BJ (cell line): ENCODE measurements at regions not wholly inside any gene's neighbourhood (a gene's known extent, or its start where the extent isn't known, plus 50 kb on each side); places are given as distances from the start of the nearest gene placed in this dataset.

Source experiments
- CTCF ChIA-PET: fragments of 350-600 bp; formaldehyde crosslinking; extraction: SDS; loops from one replicate; lab custom pipeline; 2021; ENCODE audit warnings: antibody characterized with exemption, inconsistent platforms; lab: Yijun Ruan, JAX
- POLR2A ChIA-PET: fragments of 300-600 bp; sonication (Branson Sonifier 250); formaldehyde crosslinking; extraction: SDS; loops from one replicate; lab custom pipeline; 2021; ENCODE audit warnings: antibody characterized with exemption; lab: Charles Lee
- DNase-seq: peaks from one replicate; pipeline ENCODE4 v3.0.0-alpha.2; 2011; ENCODE audit warnings: low read depth
- H3K27me3 ChIP-seq: 2 replicates; pipeline ENCODE4 v1.6.0; 2011; ENCODE audit warnings: low read length; ENCODE audit not compliant: control insufficient read depth, insufficient read depth
- H3K36me3 ChIP-seq: 2 replicates; pipeline ENCODE4 v1.5.1; 2011; ENCODE audit warnings: low read length; ENCODE audit not compliant: control insufficient read depth, insufficient read depth
- H3K4me3 ChIP-seq: 2 replicates; pipeline ENCODE4 v1.5.1; 2011; ENCODE audit warnings: low read depth, mild to moderate bottlenecking, control low read depth, low read length
- CTCF ChIP-seq: IDR thresholded peaks from 2 replicates; pipeline ENCODE4 v1.5.1; 2011; ENCODE audit warnings: low read depth, mild to moderate bottlenecking, control low read depth, inconsistent platforms, low read length, moderate library complexity; ENCODE audit not compliant: insufficient read depth

- POLR2A ChIA-PET, result no interaction called here
- no peak overlapping the region for H3K4me3 ChIP-seq
These were observed 141.2 kb upstream of the SHH start for GRCh38 chr7:155953501-155953778.

GRCh38 chr7:155951554-155952158 lies 139.4 kb upstream of the SHH start:
- no peak for DNase-seq
- ChIA-PET POLR2A (no interaction called here), CTCF (no interaction called here)
- no peak for TF ChIP-seq CTCF
- H3K4me3 ChIP-seq, result no peak overlapping the region
- no peaks in the 10 kb centered on the region for H3K27me3 ChIP-seq
- no peaks in the 10 kb centered on the region for H3K36me3 ChIP-seq

More at GRCh38 chr7:155953501-155953778, 141.2 kb upstream of the SHH start:
- Histone ChIP-seq H3K27me3 (no peaks in the 10 kb centered on the region), H3K36me3 (no peaks in the 10 kb centered on the region)
- CTCF ChIA-PET, result interaction anchor here (0.9 kb wide), 1 partner anchor 17 kb away, joined by 3 read pairs; no protein-coding TSS in a partner anchor
- no peak for DNase-seq
- TF ChIP-seq CTCF, result no peak

- TF ChIP-seq CTCF, result no peak
- no peak for DNase-seq
- H3K27me3 ChIP-seq, result no peaks in the 10 kb centered on the region
- no peaks in the 10 kb centered on the region for H3K36me3 ChIP-seq
- ChIA-PET POLR2A (no interaction called here), CTCF (no interaction called here)
- H3K4me3 ChIP-seq, result no peak overlapping the region
These were observed 138.8 kb upstream of the SHH start for GRCh38 chr7:155950898-155951553.

- H3K36me3 ChIP-seq, result no peaks in the 10 kb centered on the region
- no peak for TF ChIP-seq CTCF
- H3K4me3 ChIP-seq, result no peak overlapping the region
- CTCF ChIA-PET, result no interaction called here
- POLR2A ChIA-PET, result no interaction called here
- H3K27me3 ChIP-seq, result no peaks in the 10 kb centered on the region
- no peak for DNase-seq
These were observed 136.6 kb upstream of the SHH start for GRCh38 chr7:155948845-155949244.

GRCh38 chr7:155948423-155948822 lies 136.2 kb upstream of the SHH start:
- POLR2A ChIA-PET, result no interaction called here
- CTCF ChIA-PET, result no interaction called here
- no peak for TF ChIP-seq CTCF
- H3K4me3 ChIP-seq, result no peak overlapping the region
- no peaks in the 10 kb centered on the region for H3K36me3 ChIP-seq
- no peaks in the 10 kb centered on the region for H3K27me3 ChIP-seq
- no peak for DNase-seq
